H1 (cell line): ENCODE measurements at regions not wholly inside any gene's neighbourhood (a gene's known extent, or its start where the extent isn't known, plus 50 kb on each side); places are given as distances from the start of the nearest gene placed in this dataset.

Experiments
- CTCF ChIA-PET: fragments of 300-600 bp; sonication (Branson Sonifier 250); formaldehyde crosslinking; loops from one replicate; lab custom pipeline; 2021; ENCODE audit not compliant: partially characterized antibody; lab: Charles Lee
- POLR2A ChIA-PET: fragments of 300-600 bp; sonication (Branson Sonifier 250); formaldehyde crosslinking; loops from one replicate; lab custom pipeline; 2021; ENCODE audit warnings: inconsistent platforms; ENCODE audit not compliant: partially characterized antibody; lab: Charles Lee
- DNase-seq, 2 experiments: peaks; one replicate each; pipeline versions ENCODE4 v3.0.0 to v3.0.0-alpha.2; 2010 to 2022; ENCODE audit warnings: low spot score in 2 of 2, low read depth in 1 of 2, mixed read lengths in 1 of 2
- FAIRE-seq: peaks from 2 replicates; lab custom pipeline; 2011; peaks lifted over from hg19 to GRCh38; lab: Jason Lieb, UNC
- H2AFZ ChIP-seq: 2 replicates; pipeline ENCODE4 v1.8.1; 2012; ENCODE audit warnings: low read length, inconsistent platforms
- H2AK5ac ChIP-seq: 2 replicates; pipeline ENCODE4 v1.6.1; 2013; ENCODE audit warnings: low read depth, low read length
- H2BK120ac ChIP-seq: replicated peaks from 2 replicates; pipeline ENCODE3; 2013; ENCODE audit warnings: low read depth, low read length, inconsistent platforms
- H2BK12ac ChIP-seq: 2 replicates; pipeline ENCODE4 v1.6.1; 2013; ENCODE audit warnings: low read depth, low read length
- H2BK15ac ChIP-seq: 2 replicates; pipeline ENCODE4 v1.6.1; 2013; ENCODE audit warnings: low read length
- H2BK20ac ChIP-seq: 2 replicates; pipeline ENCODE4 v1.6.1; 2013; ENCODE audit warnings: low read length
- H2BK5ac ChIP-seq: 2 replicates; pipeline ENCODE4 v1.6.1; 2013; ENCODE audit warnings: low read depth, low read length
- H3K14ac ChIP-seq: 2 replicates; pipeline ENCODE4 v1.6.1; 2013; ENCODE audit warnings: inconsistent platforms; ENCODE audit not compliant: insufficient read length
- H3K18ac ChIP-seq: 2 replicates; pipeline ENCODE4 v1.6.1; 2013; ENCODE audit warnings: low read length; ENCODE audit errors: extremely low read depth
- H3K23ac ChIP-seq: 2 replicates; pipeline ENCODE4 v1.6.1; 2013; ENCODE audit warnings: inconsistent platforms; ENCODE audit not compliant: insufficient read length
- H3K23me2 ChIP-seq: 2 replicates; pipeline ENCODE4 v1.6.1; 2013; ENCODE audit warnings: low read depth, low read length
- H3K27ac ChIP-seq: 2 replicates; pipeline ENCODE4 v1.6.1; 2011; ENCODE audit warnings: low read depth, low read length, inconsistent platforms
- H3K27me3 ChIP-seq, 4 experiments: replicated peaks in 1 of 4; 1 replicate in 1 of 4; 2 replicates in 3 of 4; pipeline versions ENCODE4 v1.6.1 to v1.8.1; 2011 to 2013; ENCODE audit warnings: low read length in 3 of 4, mild to moderate bottlenecking in 3 of 4, inconsistent platforms in 2 of 4, mixed read lengths in 2 of 4, moderate library complexity in 1 of 4; ENCODE audit not compliant: control insufficient read depth in 3 of 4, insufficient read depth in 3 of 4; ENCODE audit errors: extremely low read depth in 1 of 4
- H3K36me3 ChIP-seq, 4 experiments: 2 replicates each; pipeline versions ENCODE4 v1.6.1 to v1.8.1; 2011 to 2013; ENCODE audit warnings: mild to moderate bottlenecking in 4 of 4, low read length in 3 of 4, moderate library complexity in 2 of 4, control low read depth in 1 of 4, inconsistent platforms in 1 of 4; ENCODE audit not compliant: insufficient read depth in 4 of 4, control insufficient read depth in 2 of 4
- H3K4ac ChIP-seq: replicated peaks from 2 replicates; pipeline ENCODE3; 2013; ENCODE audit warnings: low read length, low read depth, mixed read lengths, inconsistent platforms; ENCODE audit not compliant: insufficient read length
- H3K4me1 ChIP-seq, 4 experiments: replicated peaks in 1 of 4; 1 replicate in 1 of 4; 2 replicates in 3 of 4; pipeline versions ENCODE4 v1.6.1 to v1.8.1; 2011 to 2013; ENCODE audit warnings: low read length in 3 of 4, inconsistent platforms in 2 of 4, mixed read lengths in 1 of 4; ENCODE audit not compliant: insufficient read depth in 4 of 4, control insufficient read depth in 3 of 4
- H3K4me2 ChIP-seq, 2 experiments: 2 replicates each; pipeline versions ENCODE4 v1.6.1 to v1.8.1; 2011 to 2013; ENCODE audit warnings: low read depth in 2 of 2, low read length in 2 of 2, control low read depth in 1 of 2, inconsistent platforms in 1 of 2, mild to moderate bottlenecking in 1 of 2; ENCODE audit not compliant: insufficient read depth in 1 of 2
- H3K4me3 ChIP-seq, 4 experiments: fragments of 200-600, 300-600 bp in 1 of 4; sonication (generic), shearing (Covaris generic), sonication (Bioruptor Twin) in 1 of 4; 2 replicates each; pipeline versions ENCODE4 v1.5.1 to v1.8.1; 2011 to 2016; ENCODE audit warnings: low read length in 4 of 4, low read depth in 3 of 4, control low read depth in 2 of 4, inconsistent platforms in 2 of 4, mild to moderate bottlenecking in 2 of 4, mixed read lengths in 1 of 4, moderate library complexity in 1 of 4; ENCODE audit not compliant: insufficient read depth in 2 of 4; ENCODE audit errors: extremely low read depth in 1 of 4
- H3K56ac ChIP-seq: replicated peaks from 2 replicates; pipeline ENCODE3; 2013; ENCODE audit warnings: low read depth, mild to moderate bottlenecking, mixed read lengths, low read length, inconsistent platforms; ENCODE audit not compliant: insufficient read length
- H3K79me1 ChIP-seq: 2 replicates; pipeline ENCODE4 v1.6.1; 2013; ENCODE audit warnings: low read depth, low read length, control low read depth
- H3K79me2 ChIP-seq, 2 experiments: 2 replicates each; pipeline versions ENCODE4 v1.6.1 to v1.8.1; 2012 to 2013; ENCODE audit warnings: low read length in 2 of 2, mild to moderate bottlenecking in 2 of 2, inconsistent platforms in 1 of 2; ENCODE audit not compliant: insufficient read depth in 2 of 2, control insufficient read depth in 1 of 2
- H3K9ac ChIP-seq, 4 experiments: replicated peaks in 1 of 4; 1 replicate in 1 of 4; 2 replicates in 3 of 4; pipeline versions ENCODE4 v1.6.1 to v1.8.1; 2011 to 2013; ENCODE audit warnings: low read depth in 3 of 4, low read length in 3 of 4, control low read depth in 2 of 4, mild to moderate bottlenecking in 2 of 4, moderate library complexity in 2 of 4, inconsistent platforms in 1 of 4; ENCODE audit errors: extremely low read depth in 1 of 4
- H3K9me3 ChIP-seq, 2 experiments: 2 replicates each; pipeline versions ENCODE4 v1.6.1 to v1.8.1; 2012 to 2013; ENCODE audit warnings: mild to moderate bottlenecking in 2 of 2, moderate library complexity in 2 of 2, control low read depth in 1 of 2, inconsistent platforms in 1 of 2, low read depth in 1 of 2, low read length in 1 of 2, mixed read lengths in 1 of 2; ENCODE audit not compliant: insufficient read depth in 2 of 2
- H4K20me1 ChIP-seq, 2 experiments: replicated peaks in 1 of 2; 2 replicates each; pipeline versions ENCODE3 to v1.8.1; 2011 to 2013; ENCODE audit warnings: inconsistent platforms in 2 of 2, low read length in 2 of 2, mild to moderate bottlenecking in 1 of 2; ENCODE audit not compliant: insufficient read depth in 2 of 2, control insufficient read depth in 1 of 2
- H4K5ac ChIP-seq: 2 replicates; pipeline ENCODE4 v1.6.1; 2013; ENCODE audit warnings: low read length, low read depth, mixed read lengths, inconsistent platforms; ENCODE audit not compliant: insufficient read length
- H4K8ac ChIP-seq: 2 replicates; pipeline ENCODE4 v1.8.0; 2013; ENCODE audit warnings: mild to moderate bottlenecking, moderate library complexity, low read length, inconsistent platforms; ENCODE audit not compliant: insufficient read depth; ENCODE audit errors: extremely low read depth
- H4K91ac ChIP-seq: replicated peaks from 2 replicates; pipeline ENCODE3; 2013; ENCODE audit warnings: low read length, mixed read lengths, inconsistent platforms; ENCODE audit not compliant: insufficient read length
- ATF2 ChIP-seq: IDR thresholded peaks from 2 replicates; pipeline ENCODE4 v1.6.1; 2012; ENCODE audit warnings: low read length, inconsistent platforms
- BCL11A ChIP-seq, 2 experiments: IDR thresholded peaks; one replicate each; pipeline ENCODE4 v1.6.1; 2011; ENCODE audit warnings: low read depth in 2 of 2, low read length in 2 of 2, mild to moderate bottlenecking in 2 of 2
- CTBP2 ChIP-seq: IDR thresholded peaks from 2 replicates; pipeline ENCODE4 v1.7.0; 2011; ENCODE audit warnings: borderline replicate concordance, mild to moderate bottlenecking, moderate library complexity, mixed read lengths, low read length; ENCODE audit not compliant: insufficient read depth, insufficient read length
- FOSL1 ChIP-seq: IDR thresholded peaks from 2 replicates; pipeline ENCODE4 v1.6.1; 2011; ENCODE audit warnings: mild to moderate bottlenecking, low read depth, low read length, moderate library complexity; ENCODE audit not compliant: insufficient read depth
- GTF2F1 ChIP-seq: IDR thresholded peaks from 2 replicates; pipeline ENCODE4 v1.6.1; 2012; ENCODE audit warnings: low read depth, low read length, improper control_type of control experiment, borderline replicate concordance
- KDM5A ChIP-seq: fragments of 200-600 bp; IDR thresholded peaks from 2 replicates; pipeline ENCODE4 v1.7.1; 2012; ENCODE audit warnings: mild to moderate bottlenecking, low read length, inconsistent platforms, mixed read lengths
- NRF1 ChIP-seq: IDR thresholded peaks from 2 replicates; pipeline ENCODE4 v1.6.1; 2011; ENCODE audit warnings: mild to moderate bottlenecking, low read depth, low read length, improper control_type of control experiment
- RAD21 ChIP-seq, 2 experiments: IDR thresholded peaks in 1 of 2; conservative IDR thresholded peaks in 1 of 2; 2 replicates each; pipeline ENCODE4 v1.6.1; 2011; ENCODE audit warnings: low read depth in 2 of 2, low read length in 2 of 2, improper control_type of control experiment in 1 of 2, inconsistent platforms in 1 of 2, mild to moderate bottlenecking in 1 of 2, moderate library complexity in 1 of 2
- RXRA ChIP-seq: IDR thresholded peaks from 2 replicates; pipeline ENCODE4 v1.6.1; 2011; ENCODE audit warnings: low read depth, mild to moderate bottlenecking, low read length, moderate library complexity; ENCODE audit not compliant: insufficient read depth
- SP4 ChIP-seq: IDR thresholded peaks from 2 replicates; pipeline ENCODE4 v1.6.1; 2012; ENCODE audit warnings: low read length, inconsistent platforms
- SRF ChIP-seq: IDR thresholded peaks from 2 replicates; pipeline ENCODE4 v1.6.1; 2011; ENCODE audit warnings: mild to moderate bottlenecking, low read depth, low read length, moderate library complexity
- SUZ12 ChIP-seq: fragments of 200-600 bp; sonication (generic); IDR thresholded peaks from 2 replicates; pipeline ENCODE4 v1.6.1; 2012; ENCODE audit warnings: mild to moderate bottlenecking, inconsistent platforms, low read length, moderate library complexity, mixed read lengths
- YY1 ChIP-seq: IDR thresholded peaks from 2 replicates; pipeline ENCODE4 v1.6.1; 2011; ENCODE audit warnings: low read depth, mild to moderate bottlenecking, low read length
- WGBS, 2 experiments: shearing (Covaris generic) in 1 of 2; methylation state at CpG; one replicate each; pipeline versions ENCODE4 v1.1.6 to v1.1.7; 2013 to 2015; ENCODE audit warnings: low lambda C conversion rate in 2 of 2, mixed read lengths in 2 of 2, inconsistent platforms in 1 of 2, low coverage in 1 of 2, missing lambda C conversion rate in 1 of 2; ENCODE audit not compliant: insufficient replicate concordance in 2 of 2, insufficient coverage in 1 of 2, insufficient read length in 1 of 2; ENCODE audit errors: extremely low coverage in 1 of 2, missing lambda C conversion rate in 1 of 2; 5-methylcytosine and 5-hydroxymethylcytosine counted together

- no peaks in the 10 kb centered on the region for H3K23me2 ChIP-seq
- no peak overlapping the region for H2AFZ ChIP-seq
- no peak overlapping the region for H3K23ac ChIP-seq
- FAIRE-seq = no peak
- no peak overlapping the region for H2BK12ac ChIP-seq
- no peak overlapping the region for H2BK20ac ChIP-seq
- no peak overlapping the region for H3K9ac ChIP-seq
- no peak overlapping the region for H2AK5ac ChIP-seq
- no peak overlapping the region for H2BK5ac ChIP-seq
- 89% methylated on average over 9 of the region's 9 CpGs; no CpG with 5 or more reads in 1 of the 2 experiments for WGBS, 2 experiments
- H3K4ac ChIP-seq = no peak overlapping the region
- H2BK120ac ChIP-seq = no peak overlapping the region
- H3K14ac ChIP-seq = no peak overlapping the region
- H3K4me3 ChIP-seq = no peak overlapping the region
- no peaks in the 10 kb centered on the region for H3K79me2 ChIP-seq
- H3K9me3 ChIP-seq = no peaks in the 10 kb centered on the region
- no peak overlapping the region for H3K27ac ChIP-seq
- H4K5ac ChIP-seq = no peak overlapping the region
- H3K36me3 ChIP-seq = no peaks in the 10 kb centered on the region
- no peaks in the 10 kb centered on the region for H4K20me1 ChIP-seq
- POLR2A ChIA-PET = no interaction called here
- H3K79me1 ChIP-seq = no peaks in the 10 kb centered on the region
- H3K4me2 ChIP-seq = no peak overlapping the region
- DNase-seq = no peak
- H3K18ac ChIP-seq = no peak overlapping the region
- no peak overlapping the region for H2BK15ac ChIP-seq
- H4K91ac ChIP-seq = no peak overlapping the region
- CTCF ChIA-PET = no interaction called here
- no peak overlapping the region; the same call in 1 of the 2 replicates for H4K8ac ChIP-seq
- H3K56ac ChIP-seq = no peak overlapping the region
- H3K27me3 ChIP-seq = no peaks in the 10 kb centered on the region; a peak in 1 of 7 replicates
- no peaks in the 10 kb centered on the region for H3K4me1 ChIP-seq
- TF ChIP-seq SRF (no peak), NRF1 (no peak), GTF2F1 (no peak), KDM5A (no peak), CTBP2 (no peak), RXRA (no peak), YY1 (no peak), FOSL1 (no peak), SUZ12 (no peak), RAD21 (IDR thresholded peaks at IDR 0.05 in 1 of 2, conservative IDR thresholded peaks at IDR 0.05 in 1 of 2; ENCODE audit: low read depth in 2 of 2, low read length in 2 of 2) (no peak), BCL11A (IDR thresholded peaks at IDR 0.05; ENCODE audit: low read depth in 2 of 2, low read length in 2 of 2) (no peak), ATF2 (no peak), SP4 (no peak)
These were observed 187.5 kb upstream of the SALL3 start for GRCh38 chr18:78792094-78792493.
